ENCODE measurements at regions not wholly inside any gene's neighbourhood (a gene's known extent, or its start where the extent isn't known, plus 50 kb on each side); places are given as distances from the start of the nearest gene placed in this dataset.

GRCh38 chr3:144173491-144173890, 201.9 kb downstream of the DIPK2A start:
- no peaks in the 10 kb centered on the region for H3K27me3 Mint-ChIP-seq
- H3K4me3 Mint-ChIP-seq (ENCODE audit: low read depth) = no peak overlapping the region

GRCh38 chr3:144175644-144176425, 204.2 kb downstream of the DIPK2A start:
- DNase-seq (ENCODE audit: low spot score, unreplicated experiment) = no peak
- H3K36me3 Mint-ChIP-seq (ENCODE audit: insufficient read depth) = no peaks in the 10 kb centered on the region
- no peaks in the 10 kb centered on the region for H3K27me3 Mint-ChIP-seq
- no peak for TF ChIP-seq CTCF (IDR thresholded peaks at IDR 0.05; ENCODE audit: unreplicated experiment)
- H3K4me3 Mint-ChIP-seq (ENCODE audit: low read depth) = no peak overlapping the region
- peaks cover 6% of the 10 kb centered on the region for H3K9me3 Mint-ChIP-seq (ENCODE audit: low read depth)
- no peaks in the 10 kb centered on the region for H3K4me1 Mint-ChIP-seq (ENCODE audit: low read depth)
- H3K27ac Mint-ChIP-seq = no peak overlapping the region

More at GRCh38 chr3:144173491-144173890, 201.9 kb downstream of the DIPK2A start:
- Mint-ChIP-seq H3K9me3 (ENCODE audit: low read depth) (peaks cover 6% of the 10 kb centered on the region), H3K27ac (no peak overlapping the region), H3K4me1 (ENCODE audit: low read depth) (no peaks in the 10 kb centered on the region), H3K36me3 (ENCODE audit: insufficient read depth) (no peaks in the 10 kb centered on the region)
- DNase-seq (ENCODE audit: low spot score, unreplicated experiment) = no peak
- no peak for TF ChIP-seq CTCF (IDR thresholded peaks at IDR 0.05; ENCODE audit: unreplicated experiment)

GRCh38 chr3:144177649-144178048, 206.0 kb downstream of the DIPK2A start:
- TF ChIP-seq CTCF (IDR thresholded peaks at IDR 0.05; ENCODE audit: unreplicated experiment) = no peak
- Mint-ChIP-seq H3K4me1 (ENCODE audit: low read depth) (no peaks in the 10 kb centered on the region), H3K9me3 (ENCODE audit: low read depth) (peaks cover 6% of the 10 kb centered on the region), H3K36me3 (ENCODE audit: insufficient read depth) (no peaks in the 10 kb centered on the region), H3K27me3 (no peaks in the 10 kb centered on the region), H3K4me3 (ENCODE audit: low read depth) (no peak overlapping the region), H3K27ac (no peak overlapping the region)
- DNase-seq (ENCODE audit: low spot score, unreplicated experiment) = no peak

GRCh38 chr3:144178607-144179006, 207.0 kb downstream of the DIPK2A start:
- Mint-ChIP-seq H3K36me3 (ENCODE audit: insufficient read depth) (no peaks in the 10 kb centered on the region), H3K9me3 (ENCODE audit: low read depth) (peaks cover 6% of the 10 kb centered on the region), H3K4me3 (ENCODE audit: low read depth) (no peak overlapping the region), H3K27ac (no peak overlapping the region), H3K4me1 (ENCODE audit: low read depth) (no peaks in the 10 kb centered on the region), H3K27me3 (no peaks in the 10 kb centered on the region)
- TF ChIP-seq CTCF (IDR thresholded peaks at IDR 0.05; ENCODE audit: unreplicated experiment) = no peak
- no peak for DNase-seq (ENCODE audit: low spot score, unreplicated experiment)

GRCh38 chr3:144181062-144181461, 209.4 kb downstream of the DIPK2A start:
- H3K9me3 Mint-ChIP-seq (ENCODE audit: low read depth) = peaks cover 21% of the 10 kb centered on the region
- H3K36me3 Mint-ChIP-seq (ENCODE audit: insufficient read depth) = peaks cover 3% of the 10 kb centered on the region
- H3K4me1 Mint-ChIP-seq (ENCODE audit: low read depth) = no peaks in the 10 kb centered on the region
- no peak for DNase-seq (ENCODE audit: low spot score, unreplicated experiment)
- no peak overlapping the region for H3K27ac Mint-ChIP-seq
- H3K4me3 Mint-ChIP-seq (ENCODE audit: low read depth) = no peak overlapping the region
- TF ChIP-seq CTCF (IDR thresholded peaks at IDR 0.05; ENCODE audit: unreplicated experiment) = no peak
- H3K27me3 Mint-ChIP-seq = no peaks in the 10 kb centered on the region

Measured in progenitor cell of endocrine pancreas (in vitro differentiated cells).